GM12873 (cell line): ENCODE measurements at regions not wholly inside any gene's neighbourhood (a gene's known extent, or its start where the extent isn't known, plus 50 kb on each side); places are given as distances from the start of the nearest gene placed in this dataset.

Experiments used
- TF ChIP-seq, protein P1 (sequence below): IDR thresholded peaks from 2 replicates; pipeline ENCODE4 v1.5.1; 2012; ENCODE audit warnings: low read depth, mild to moderate bottlenecking, moderate library complexity, low read length, control low read depth; ENCODE audit not compliant: insufficient read depth; ENCODE audit errors: missing control alignments

DNA sequence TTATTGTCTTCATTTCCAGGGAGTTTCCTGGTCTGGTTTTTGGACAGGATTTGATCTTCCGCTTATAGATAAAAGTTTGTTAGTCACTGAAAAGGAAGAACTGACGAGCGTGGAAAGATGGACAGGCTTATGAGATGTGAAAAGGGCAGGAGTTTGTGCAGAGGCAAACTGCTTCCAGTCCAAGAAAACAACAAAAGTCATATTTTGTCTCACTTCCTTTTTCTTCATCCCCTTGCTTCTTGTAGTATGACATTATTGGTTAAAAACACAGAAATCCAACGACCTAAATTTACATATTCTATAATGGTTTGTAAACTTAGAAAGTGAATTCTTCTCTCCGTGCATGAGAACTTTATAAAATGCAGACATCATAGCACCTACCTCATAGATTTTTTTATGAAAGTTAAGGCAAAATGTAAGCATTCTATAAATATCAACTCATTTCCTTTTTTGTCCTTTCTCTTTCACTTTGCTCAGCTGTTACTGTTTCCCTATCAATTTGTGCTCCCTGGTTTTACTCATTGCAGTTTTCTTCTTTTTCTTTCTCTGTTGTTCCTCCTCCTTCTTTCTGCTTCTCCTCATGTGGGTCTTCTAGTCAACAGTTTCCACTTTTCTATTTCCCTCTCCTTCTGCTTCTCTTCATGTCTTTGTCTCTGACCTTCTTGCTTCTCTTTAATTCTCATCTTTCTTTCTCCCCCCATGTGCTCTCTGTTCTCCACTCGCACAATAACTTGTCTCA, 370.2 kb downstream of the ARL4A start:
- TF ChIP-seq, protein P1, sequence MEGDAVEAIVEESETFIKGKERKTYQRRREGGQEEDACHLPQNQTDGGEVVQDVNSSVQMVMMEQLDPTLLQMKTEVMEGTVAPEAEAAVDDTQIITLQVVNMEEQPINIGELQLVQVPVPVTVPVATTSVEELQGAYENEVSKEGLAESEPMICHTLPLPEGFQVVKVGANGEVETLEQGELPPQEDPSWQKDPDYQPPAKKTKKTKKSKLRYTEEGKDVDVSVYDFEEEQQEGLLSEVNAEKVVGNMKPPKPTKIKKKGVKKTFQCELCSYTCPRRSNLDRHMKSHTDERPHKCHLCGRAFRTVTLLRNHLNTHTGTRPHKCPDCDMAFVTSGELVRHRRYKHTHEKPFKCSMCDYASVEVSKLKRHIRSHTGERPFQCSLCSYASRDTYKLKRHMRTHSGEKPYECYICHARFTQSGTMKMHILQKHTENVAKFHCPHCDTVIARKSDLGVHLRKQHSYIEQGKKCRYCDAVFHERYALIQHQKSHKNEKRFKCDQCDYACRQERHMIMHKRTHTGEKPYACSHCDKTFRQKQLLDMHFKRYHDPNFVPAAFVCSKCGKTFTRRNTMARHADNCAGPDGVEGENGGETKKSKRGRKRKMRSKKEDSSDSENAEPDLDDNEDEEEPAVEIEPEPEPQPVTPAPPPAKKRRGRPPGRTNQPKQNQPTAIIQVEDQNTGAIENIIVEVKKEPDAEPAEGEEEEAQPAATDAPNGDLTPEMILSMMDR = no peak

DNA sequence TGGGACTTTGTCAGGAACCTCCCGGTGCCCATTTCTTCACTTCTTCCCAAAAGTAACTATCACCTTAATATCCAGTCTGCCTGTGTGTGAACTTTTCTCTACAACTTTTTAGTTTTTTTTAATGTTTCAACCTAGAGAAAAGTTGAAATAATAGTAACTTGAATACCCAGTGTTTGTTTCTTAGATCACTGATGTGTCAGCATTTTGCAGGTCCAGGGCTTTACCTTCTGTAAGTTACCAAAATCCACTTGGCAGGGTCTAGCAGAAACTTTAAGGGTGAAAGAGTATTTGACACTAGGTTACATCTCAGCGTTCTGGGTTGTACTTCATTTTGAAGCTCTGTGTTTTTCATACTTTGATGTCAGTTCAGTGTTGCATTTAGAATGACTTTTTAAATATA, 372.7 kb downstream of the ARL4A start:
- TF ChIP-seq, protein P1 = no peak

DNA sequence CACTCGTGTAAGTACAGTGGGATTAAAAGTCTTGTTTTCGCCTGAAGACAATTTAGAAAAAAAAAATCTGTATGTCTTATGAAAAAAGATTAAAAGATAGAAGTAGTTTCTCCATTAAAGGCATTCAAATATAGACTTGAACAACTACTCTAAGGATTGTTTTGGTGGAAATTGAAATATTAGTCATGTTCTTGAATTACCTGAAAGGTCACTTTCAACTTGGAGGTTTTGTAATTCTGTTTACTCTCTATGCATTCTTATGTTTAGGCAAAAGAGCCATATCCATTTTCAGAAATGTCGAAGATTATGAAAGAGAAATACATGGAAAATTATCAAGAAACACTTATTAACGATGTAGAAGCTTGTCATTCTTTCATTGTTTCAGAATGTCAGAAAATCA, 373.7 kb downstream of the ARL4A start:
- TF ChIP-seq, protein P1 = no peak

DNA sequence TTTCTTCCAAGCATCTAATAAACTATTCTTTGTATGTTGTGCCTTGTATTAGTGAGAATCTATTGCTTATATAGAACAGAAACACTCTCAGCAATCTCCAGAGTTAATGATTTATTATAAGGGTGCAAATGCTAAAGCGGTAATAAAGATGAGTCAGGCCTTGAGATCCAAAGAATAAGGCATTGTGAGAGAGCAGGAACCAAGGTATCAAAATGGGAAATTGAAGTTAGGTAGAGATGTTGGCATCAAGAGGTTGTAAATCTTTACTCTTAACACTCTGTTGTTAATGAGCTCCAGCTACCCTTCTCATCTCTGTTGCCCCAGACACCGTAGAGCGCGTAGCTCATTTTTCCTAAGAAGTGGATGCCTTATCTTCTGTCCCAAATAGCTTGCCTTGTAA, 375.2 kb downstream of the ARL4A start:
- TF ChIP-seq, protein P1 = no peak

DNA sequence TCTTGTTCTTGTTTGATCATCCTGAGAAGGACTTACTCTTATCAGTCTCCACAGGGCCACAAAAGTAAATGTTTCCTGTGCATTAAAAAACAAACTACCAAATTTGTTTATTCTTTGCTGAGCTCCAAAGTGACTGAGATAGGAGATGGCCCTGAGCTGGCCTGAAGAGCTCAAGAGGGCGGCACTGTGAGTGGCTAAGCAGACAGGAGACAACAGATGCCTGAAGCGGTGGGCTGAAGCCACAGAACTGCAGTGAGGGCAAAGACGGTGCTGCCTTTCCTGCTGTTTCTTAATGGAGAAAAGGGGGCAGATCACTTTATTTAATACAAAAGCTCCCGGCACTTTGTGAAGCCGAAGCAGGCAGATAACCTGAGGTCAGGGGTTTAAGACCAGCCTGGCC, 379.6 kb downstream of the ARL4A start:
- TF ChIP-seq, protein P1 = no peak

DNA sequence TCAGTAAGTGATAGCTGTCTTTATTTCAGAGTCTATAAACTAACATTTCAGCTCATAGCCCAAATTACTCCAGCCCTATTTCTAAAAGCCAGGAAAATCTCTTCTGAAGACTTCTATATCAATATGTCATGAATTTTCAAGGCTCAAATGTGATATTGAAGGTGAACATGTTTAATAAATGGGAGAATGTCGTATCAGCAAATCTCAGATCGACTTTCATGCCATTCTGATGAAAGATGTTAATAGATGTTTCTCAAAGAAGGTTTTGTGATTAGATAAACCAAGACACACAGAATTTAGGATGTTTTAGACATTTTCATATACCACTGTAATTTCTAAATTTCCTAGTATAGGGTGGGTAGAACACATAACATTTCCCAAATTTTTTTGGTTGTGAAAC, 380.6 kb downstream of the ARL4A start:
- TF ChIP-seq, protein P1 = no peak

DNA sequence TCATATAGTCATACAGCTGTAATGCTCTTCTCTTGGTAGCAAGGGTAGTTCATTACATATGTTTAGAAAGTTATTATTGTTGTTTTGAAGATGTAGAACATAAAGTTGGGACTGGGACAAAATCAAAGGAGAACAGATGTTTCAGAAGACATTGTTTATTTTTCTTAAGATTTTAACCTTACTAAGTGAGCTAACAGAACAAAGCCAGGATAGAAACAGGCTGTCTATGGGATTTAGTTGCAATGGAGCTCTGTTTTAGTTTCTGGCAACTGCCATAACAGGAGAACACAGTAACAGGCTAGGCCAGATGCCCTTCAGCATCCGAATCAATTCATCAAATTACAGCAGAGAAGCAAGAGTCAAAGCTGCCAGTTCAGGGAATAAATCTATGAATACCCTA, 382.4 kb downstream of the ARL4A start:
- TF ChIP-seq, protein P1 = no peak
